ENCODE measurements at regions not wholly inside any gene's neighbourhood (a gene's known extent, or its start where the extent isn't known, plus 50 kb on each side); places are given as distances from the start of the nearest gene placed in this dataset.
"Not testable (repeated sequence)": the region's sequence is repeated elsewhere in the genome, so short reads cannot be mapped to it uniquely, and the experiment has no call there.

DNA sequence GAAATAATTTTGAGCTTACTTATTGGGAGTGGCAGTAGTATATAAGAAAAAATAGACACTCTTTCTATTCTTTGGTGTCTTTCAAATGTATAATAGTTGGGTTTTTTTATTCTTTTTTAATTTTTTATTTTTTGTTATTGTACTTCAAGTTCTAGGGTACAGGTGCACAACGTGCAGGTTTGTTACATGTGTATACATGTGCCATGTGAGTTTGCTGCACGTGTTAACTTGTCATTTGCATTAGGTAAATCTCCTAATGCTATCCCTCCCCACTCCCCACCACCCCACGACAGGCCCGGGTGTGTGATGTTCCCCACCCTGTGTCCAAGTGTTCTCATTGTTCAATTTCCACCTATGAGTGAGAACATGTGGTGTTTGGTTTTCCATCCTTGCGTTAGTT is 1552.4 kb upstream of the B3GALT2 start:
- DNase-seq = not testable (repeated sequence)

- DNase-seq = no peak
Measured at GRCh38 chr1:194734970-194735369, 1548.6 kb upstream of the B3GALT2 start.

- no peak for DNase-seq
Measured at GRCh38 chr1:194731025-194731424, 1544.6 kb upstream of the B3GALT2 start.

GRCh38 chr1:194730304-194730703 is 1543.9 kb upstream of the B3GALT2 start:
- DNase-seq = no peak

DNA sequence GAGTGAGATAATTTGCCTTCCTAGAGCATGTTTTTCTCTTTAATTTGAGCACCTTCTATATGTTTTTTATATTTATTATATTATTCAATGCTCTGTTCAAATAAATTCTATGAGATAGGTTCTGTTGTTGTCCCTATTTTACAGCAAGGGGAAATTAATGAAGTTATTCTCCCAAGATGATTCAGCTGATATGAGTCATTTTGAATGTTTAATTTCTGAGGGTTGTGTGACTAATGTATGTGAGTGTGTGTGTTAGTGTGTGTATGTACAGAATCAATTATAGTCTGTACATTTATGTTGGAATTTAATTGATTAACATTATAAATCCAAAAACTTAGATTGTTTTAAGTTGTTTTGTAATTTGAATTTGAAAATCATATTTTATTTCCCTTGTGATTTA is 1536.7 kb upstream of the B3GALT2 start:
- DNase-seq = no peak

DNA sequence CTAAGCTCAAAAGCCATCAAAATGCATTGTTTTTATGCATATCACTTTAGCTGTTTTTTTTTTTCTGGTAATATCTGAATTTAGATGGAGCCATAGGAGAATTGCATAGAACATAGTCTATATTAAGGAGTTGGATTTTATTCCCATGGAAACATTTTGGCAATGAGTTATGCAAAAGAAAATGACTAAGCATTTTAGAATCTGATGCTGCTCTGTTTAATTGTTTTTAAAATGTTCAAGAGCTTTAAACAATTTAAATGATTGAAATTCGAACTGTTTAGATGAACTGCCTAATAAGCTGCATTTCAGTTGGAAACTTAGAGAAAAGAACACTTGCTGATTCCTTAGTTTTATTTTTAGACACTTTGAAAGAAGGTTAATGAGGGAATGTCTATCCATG is 1531.5 kb upstream of the B3GALT2 start:
- DNase-seq = no peak

DNA sequence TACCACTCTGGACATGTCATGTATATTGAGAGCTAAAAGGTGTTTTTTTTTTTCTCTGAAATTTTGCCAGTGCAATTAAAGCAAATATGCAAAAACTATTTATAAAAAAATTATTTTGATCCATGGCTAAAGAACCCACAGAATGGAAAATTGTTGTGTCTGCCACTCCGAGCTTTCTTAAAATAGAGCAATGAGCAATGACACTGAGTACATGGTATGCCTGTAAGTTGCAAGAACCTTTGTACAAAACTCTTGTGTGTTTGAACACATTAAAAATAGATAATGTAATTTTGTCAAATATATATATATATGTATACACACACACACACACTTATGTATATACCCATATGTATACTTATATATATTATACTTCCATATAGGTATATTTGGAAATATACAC is 1530.9 kb upstream of the B3GALT2 start:
- DNase-seq = no peak

GRCh38 chr1:194710671-194711070 is 1524.3 kb upstream of the B3GALT2 start:
- no peak for DNase-seq

DNA sequence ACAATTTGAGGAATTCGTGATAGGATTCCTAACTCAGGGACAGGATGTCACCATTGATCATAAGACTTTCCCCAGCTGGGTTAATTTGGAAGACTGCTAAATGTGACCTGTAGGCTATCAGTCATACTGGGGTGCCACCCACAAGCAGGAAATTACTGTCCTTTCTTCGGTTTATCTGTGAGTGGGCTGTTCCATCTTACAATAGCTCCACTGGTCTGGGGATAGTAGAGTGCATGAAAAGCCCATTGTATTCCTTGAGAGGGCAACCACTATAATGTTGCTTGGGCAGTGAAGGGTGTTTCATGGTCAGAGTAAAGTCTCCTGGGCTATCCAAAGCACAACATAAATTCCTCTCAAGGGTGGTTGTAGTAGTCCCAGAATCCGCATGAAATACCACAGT is 1523.0 kb upstream of the B3GALT2 start:
- no peak for DNase-seq

GRCh38 chr1:194707074-194707473 is 1520.7 kb upstream of the B3GALT2 start:
- DNase-seq = no peak

DNA sequence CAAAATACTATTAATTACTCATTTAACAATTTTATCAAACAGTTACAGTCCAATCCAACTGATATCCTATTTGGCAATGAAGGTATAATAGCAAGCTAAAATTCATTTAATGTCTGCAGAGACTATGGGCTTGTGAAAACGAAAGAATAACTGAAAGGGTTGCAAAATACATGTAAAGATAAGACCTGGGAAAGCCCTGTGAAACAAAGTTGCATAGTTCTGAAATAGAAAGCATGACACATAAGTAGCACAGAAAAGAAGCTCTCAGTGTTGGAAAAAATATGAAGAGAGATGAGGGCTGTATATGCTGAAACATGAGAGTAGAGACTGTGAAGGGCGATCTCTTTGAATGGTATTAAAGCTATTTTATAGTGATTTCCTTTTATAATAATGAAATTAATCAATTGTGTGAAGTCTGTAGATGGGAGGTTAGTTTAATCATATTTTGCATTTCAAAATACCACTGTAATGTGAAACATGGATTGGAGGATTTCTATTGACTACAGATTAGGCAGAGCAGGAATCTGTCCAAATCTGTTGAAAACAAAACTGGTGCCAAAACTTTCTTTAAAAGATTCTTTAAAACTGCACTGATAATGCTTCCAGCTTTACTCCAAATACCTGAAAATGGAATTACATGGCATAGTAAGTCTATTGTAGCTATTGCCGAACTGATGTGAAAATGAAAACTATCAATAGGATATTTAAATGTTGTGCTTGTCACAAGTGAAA is 1518.9 kb upstream of the B3GALT2 start:
- DNase-seq = no peak

DNA sequence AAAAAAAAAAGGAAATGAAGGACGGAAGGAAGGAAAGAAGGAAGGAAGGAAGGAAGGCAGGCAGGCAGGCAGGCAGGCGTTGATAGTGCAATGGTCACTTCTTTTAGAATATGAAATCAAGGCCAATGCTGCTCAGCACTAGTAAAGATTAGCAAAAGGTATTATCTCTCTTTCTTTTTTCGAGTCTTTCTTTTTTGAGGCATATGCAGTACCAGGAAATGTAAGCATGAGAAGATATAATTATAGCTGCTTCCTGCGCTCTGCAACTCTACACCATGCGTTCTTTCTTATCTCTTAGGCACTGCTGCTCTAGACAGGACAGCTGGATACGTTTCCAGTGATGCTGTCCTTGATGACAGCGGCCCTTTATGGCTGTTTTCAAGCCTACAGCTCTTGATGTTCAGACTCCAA is 1512.5 kb upstream of the B3GALT2 start:
- no peak for DNase-seq

GRCh38 chr1:194693244-194693643 is 1506.8 kb upstream of the B3GALT2 start:
- no peak for DNase-seq

DNA sequence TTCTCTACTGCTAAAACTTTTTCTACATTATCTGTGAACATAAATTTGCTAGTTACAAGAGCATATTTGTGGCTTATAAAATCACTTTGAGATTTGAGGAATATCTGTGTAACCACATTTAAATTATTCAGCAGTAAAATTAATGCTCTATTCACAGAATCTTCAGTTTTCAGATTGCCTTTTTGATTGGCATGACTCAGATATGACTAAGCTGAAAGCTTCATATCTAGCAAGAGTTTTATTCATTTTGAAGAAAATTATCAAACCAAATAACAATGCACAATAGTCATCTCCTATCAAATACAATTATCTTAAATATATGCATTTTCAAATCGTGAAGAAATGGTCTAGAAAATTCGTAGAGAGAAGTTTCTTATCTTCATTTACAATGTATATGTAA is 1498.2 kb upstream of the B3GALT2 start:
- no peak for DNase-seq

DNA sequence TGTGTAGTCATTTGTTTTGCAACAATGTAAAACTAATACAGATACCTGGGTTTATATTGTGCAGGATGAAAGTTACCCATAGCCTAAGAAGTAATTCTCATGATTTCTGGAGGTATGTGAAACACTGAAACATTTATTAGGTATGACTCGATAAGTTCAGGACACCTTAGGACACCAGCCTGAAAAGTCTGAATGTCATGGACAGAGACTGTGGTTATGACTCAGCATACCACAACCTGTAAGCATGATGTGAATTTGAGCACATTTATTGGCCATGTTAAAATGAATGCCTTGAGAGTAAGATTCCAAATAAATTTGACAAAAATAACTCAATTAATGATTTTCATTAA is 1471.7 kb upstream of the B3GALT2 start:
- no peak for DNase-seq

DNA sequence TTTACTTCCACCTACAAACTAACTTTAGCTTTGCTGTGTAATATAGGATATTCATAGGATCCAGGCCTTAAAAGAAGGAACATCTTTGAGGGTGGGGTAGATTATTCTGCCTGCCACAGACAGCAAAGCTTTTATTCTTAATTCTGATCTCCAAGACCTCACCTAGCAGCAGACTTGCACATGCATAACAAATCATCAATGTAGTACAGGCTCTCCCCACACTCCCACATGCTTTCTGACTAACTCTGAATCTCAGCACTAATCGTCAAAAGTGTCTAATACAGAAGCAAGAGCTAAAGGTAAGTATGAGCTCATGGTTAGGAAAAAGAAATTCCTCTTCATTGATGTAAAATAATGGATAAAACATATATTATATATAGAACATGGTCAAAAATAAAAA is 1468.5 kb upstream of the B3GALT2 start:
- DNase-seq = no peak

GRCh38 chr1:194653385-194653784 is 1467.0 kb upstream of the B3GALT2 start:
- DNase-seq = no peak

DNA sequence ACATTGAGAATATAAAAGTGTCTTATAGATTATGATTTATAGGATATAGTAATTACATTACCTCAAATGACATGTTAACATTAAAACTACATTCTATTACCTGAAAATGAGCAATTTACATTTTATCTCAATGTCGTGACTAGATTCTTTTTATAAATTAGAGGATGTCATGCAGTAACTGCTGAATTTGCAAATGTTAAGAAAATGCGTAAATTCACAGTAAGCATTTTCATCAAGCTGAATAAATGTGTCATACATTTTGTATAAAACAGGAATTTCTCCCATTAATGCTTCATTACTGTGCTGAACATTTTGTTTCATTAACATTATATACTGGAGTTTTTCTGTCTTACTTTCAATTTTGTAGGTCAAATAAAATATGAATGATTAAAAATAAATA is 1460.7 kb upstream of the B3GALT2 start:
- no peak for DNase-seq

- no peak for DNase-seq
Measured at GRCh38 chr1:194644528-194644927, 1458.1 kb upstream of the B3GALT2 start.

- no peak for DNase-seq
Measured at GRCh38 chr1:194640322-194640721, 1453.9 kb upstream of the B3GALT2 start.

DNA sequence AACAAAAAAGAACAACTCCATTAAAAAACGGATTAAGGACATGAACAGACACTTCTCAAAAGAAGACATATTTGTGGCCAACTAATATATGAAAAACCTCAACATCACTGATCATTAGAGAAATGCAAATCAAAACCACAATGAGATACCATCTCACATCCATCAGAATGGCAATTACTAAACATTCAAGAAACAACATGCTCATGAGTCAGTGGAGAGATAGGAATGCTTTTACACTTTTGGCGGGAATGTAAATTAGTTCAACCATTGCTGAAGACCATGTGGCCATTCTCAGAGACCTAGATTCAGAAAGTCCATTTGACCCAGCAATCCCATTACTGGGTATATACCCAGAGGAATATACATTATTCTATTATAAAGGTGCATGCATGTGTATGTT is 1442.6 kb upstream of the B3GALT2 start:
- no peak for DNase-seq

DNA sequence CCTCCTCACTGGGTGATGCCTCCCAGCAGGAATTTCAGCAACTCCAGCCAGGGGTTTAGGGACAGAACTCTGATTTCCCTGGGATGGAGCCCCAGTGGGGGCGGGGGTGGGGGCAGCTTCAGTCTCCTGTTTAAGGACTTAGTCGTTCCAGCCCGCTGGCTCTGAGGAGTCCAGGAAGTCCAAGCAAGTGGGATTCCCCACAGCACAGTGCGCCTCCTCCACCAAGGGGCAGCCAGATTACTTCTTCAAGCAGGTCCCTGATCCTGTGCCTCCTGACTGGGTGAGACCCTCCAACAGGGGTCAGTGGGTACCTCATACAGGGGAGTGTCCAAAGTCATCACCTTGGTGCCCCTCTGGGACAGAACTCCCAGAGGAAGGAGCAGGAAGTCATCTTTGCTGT is 1438.4 kb upstream of the B3GALT2 start:
- DNase-seq = no peak

DNA sequence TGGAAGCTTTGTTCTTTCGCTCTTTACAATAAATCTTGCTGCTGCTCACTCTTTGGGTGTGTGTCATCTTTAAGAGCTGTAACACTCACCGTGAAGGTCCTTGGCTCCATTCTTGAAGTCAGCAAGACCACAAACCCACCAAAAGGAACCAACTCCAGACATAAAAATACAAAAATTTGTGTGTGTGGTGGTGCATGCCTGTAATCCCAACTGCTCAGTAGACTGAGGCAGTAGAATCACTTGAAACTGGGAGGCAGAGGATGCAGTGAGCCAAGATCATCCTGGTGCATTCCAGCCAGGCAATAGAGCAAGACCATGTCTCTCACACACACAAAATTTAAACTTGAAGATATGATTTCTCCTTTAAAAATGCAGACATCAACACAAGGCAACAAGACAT is 1431.7 kb upstream of the B3GALT2 start:
- no peak for DNase-seq

- DNase-seq = not testable (repeated sequence)
Measured at GRCh38 chr1:194617272-194617671, 1430.9 kb upstream of the B3GALT2 start.

DNA sequence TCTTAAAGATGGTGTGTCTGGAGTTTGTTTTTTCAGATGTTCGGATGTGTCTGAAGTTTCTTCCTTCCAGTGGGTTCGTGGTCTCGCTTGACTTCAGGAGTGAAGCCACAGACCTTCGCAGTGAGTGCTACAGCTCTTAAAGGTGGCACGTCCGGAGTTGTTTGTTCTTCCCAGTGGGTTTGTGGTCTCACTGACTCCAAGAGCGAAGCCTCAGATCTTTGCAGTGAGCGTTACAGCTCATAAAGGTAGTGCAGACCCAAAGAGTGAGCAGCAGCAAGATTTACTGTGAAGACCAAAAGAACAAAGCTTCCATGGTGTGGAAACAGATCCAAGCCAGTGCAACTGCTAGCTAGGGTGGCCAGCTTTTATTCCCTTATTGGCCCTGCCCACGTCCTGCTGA is 1430.4 kb upstream of the B3GALT2 start:
- DNase-seq = no peak

DNA sequence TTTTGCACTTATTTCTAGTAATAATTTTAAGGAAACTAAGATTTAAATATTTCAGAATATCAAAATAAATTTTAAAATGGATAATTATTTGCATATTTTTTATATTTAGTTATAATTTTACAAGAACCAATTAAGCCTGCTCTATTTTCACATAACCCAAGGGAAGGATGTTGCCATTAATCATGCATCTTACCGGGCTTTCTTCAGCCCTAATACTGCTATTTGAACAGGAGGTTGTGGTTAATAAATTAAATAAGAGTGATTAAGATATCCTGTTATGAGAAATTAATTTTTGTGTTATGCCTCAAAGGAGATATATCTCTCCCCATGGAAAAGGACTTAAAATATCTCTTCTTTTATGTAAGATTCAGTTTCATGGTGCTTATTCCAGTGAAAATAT is 1415.8 kb upstream of the B3GALT2 start:
- DNase-seq = no peak

Data from activated effector memory CD4-positive, alpha-beta T cell treated with Interleukin-2 at 50 U/mL for 16 hours (primary cell).